Cardiac muscle cell (in vitro differentiated cells and primary cell): ENCODE measurements at regions not wholly inside any gene's neighbourhood (a gene's known extent, or its start where the extent isn't known, plus 50 kb on each side); places are given as distances from the start of the nearest gene placed in this dataset.

ENCODE experiments used
- DNase-seq, 2 donors: peaks; one replicate each; pipeline versions ENCODE4 v3.0.0 to v3.0.0-alpha.2; 2010 to 2017; ENCODE audit warnings: low read depth in 1 of 2, low spot score in 1 of 2
- H3K27ac ChIP-seq: fragments of 200-600 bp; sonication (generic); 2 replicates; pipeline ENCODE4 v1.5.1; 2016
- H3K27me3 ChIP-seq: fragments of 200-600 bp; sonication (generic); 2 replicates; pipeline ENCODE4 v1.6.0; 2016; ENCODE audit warnings: control low read depth
- H3K36me3 ChIP-seq: fragments of 200-600 bp; sonication (generic); 2 replicates; pipeline ENCODE4 v1.5.1; 2016; ENCODE audit warnings: control low read depth
- H3K4me1 ChIP-seq: fragments of 200-600 bp; sonication (generic); 2 replicates; pipeline ENCODE4 v1.8.1; 2017; ENCODE audit warnings: low read depth, mild to moderate bottlenecking, mixed run types
- H3K4me3 ChIP-seq: fragments of 200-600 bp; sonication (generic); 2 replicates; pipeline ENCODE4 v1.5.1; 2016; ENCODE audit warnings: mild to moderate bottlenecking
- H3K9me3 ChIP-seq: fragments of 200-600 bp; sonication (generic); 2 replicates; pipeline ENCODE4 v1.5.1; 2017; ENCODE audit warnings: low read depth, mild to moderate bottlenecking, control low read depth
- CTCF ChIP-seq: IDR thresholded peaks from 2 replicates; pipeline ENCODE4 v1.5.1; 2012; ENCODE audit warnings: low read depth, mild to moderate bottlenecking, low read length

DNA sequence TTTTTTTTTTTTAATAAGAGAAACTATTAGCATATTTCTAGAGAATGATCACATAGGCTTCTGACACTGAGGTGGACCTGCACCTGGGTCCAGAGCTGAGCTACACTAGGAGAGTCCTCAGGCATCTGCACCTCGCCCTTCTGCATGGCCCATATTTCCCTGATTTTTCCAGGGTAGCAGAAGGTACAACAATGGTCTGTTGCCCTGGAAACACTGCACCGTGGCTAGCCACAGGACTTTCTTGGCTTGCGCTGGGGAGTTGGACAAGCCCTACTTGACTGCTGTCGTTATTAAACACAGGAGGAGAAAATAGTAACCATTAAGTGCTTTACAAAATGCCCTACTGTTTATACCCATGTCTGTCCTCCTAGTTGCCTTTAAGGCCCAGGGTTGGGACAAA is 615.7 kb upstream of the MEF2C start:
- H3K9me3 ChIP-seq, result no peaks in the 10 kb centered on the region
- H3K4me1 ChIP-seq, result no peaks in the 10 kb centered on the region
- DNase-seq, result no peak
- H3K27me3 ChIP-seq, result no peaks in the 10 kb centered on the region
- no peaks in the 10 kb centered on the region for H3K36me3 ChIP-seq
- H3K4me3 ChIP-seq, result no peak overlapping the region
- no peak overlapping the region for H3K27ac ChIP-seq
- no peak for TF ChIP-seq CTCF

- no peak for TF ChIP-seq CTCF
- H3K4me3 ChIP-seq, result no peak overlapping the region
- H3K27me3 ChIP-seq, result no peaks in the 10 kb centered on the region
- H3K36me3 ChIP-seq, result no peaks in the 10 kb centered on the region
- H3K27ac ChIP-seq, result no peak overlapping the region
- H3K4me1 ChIP-seq, result no peaks in the 10 kb centered on the region
- DNase-seq, result no peak
- H3K9me3 ChIP-seq, result no peaks in the 10 kb centered on the region
Measured at GRCh38 chr5:89493414-89493813, 610.4 kb upstream of the MEF2C start.

GRCh38 chr5:89484962-89485361 is 602.0 kb upstream of the MEF2C start:
- no peak for DNase-seq
- Histone ChIP-seq H3K4me3 (no peak overlapping the region), H3K27me3 (no peaks in the 10 kb centered on the region), H3K27ac (no peak overlapping the region), H3K36me3 (no peaks in the 10 kb centered on the region), H3K4me1 (no peaks in the 10 kb centered on the region), H3K9me3 (no peaks in the 10 kb centered on the region)
- no peak for TF ChIP-seq CTCF

DNA sequence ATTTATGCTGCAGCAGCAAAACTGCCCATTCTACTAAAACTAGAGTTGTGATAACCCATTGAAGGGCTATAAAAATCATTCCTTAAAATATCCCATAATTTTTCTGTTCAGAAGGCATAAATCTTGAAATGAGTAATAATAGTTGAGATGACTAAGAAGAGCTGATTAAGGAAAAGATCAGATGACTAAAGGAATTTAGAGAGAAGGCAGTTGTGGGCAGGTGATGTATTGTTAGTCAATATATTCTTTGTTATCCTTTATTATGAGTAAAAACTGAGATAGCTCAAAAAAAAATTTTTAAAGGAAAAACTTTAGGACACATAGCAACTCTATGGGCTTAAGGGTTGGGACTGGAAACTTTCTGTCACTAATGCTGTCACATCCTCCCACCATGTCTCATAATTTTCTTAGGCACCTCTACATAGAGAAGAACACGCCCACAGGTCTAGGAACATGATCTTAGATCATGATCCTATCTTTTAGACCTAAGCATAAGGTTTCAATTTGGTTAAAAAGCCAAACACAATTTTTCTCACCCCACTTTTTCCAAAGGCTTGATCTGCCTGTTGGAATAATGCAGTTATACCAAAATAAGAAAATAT is 597.5 kb upstream of the MEF2C start:
- DNase-seq, result no peak
- TF ChIP-seq CTCF, result no peak
- no peaks in the 10 kb centered on the region for H3K9me3 ChIP-seq
- no peaks in the 10 kb centered on the region for H3K36me3 ChIP-seq
- peaks cover 6% of the 10 kb centered on the region for H3K4me1 ChIP-seq
- no peak overlapping the region for H3K27ac ChIP-seq
- H3K27me3 ChIP-seq, result no peaks in the 10 kb centered on the region
- no peak overlapping the region for H3K4me3 ChIP-seq

DNA sequence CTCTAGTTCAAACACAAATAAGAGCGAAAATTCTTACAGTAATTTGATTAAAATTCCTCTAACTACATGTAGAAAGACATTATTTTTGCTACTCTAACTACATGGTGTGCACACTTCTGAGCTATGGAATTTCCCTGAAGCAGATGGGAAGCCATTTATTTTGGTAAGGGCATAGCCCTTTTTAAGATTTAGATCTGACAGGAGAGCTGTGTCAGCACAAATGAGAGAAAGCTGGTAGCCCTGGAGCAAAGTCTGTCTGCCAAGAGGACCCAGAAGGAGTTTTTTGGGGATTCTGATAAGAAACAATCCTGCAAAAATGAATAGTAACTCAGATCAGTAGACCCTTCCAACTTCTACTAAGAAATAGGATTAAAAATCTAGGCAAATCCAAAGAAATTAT is 595.9 kb upstream of the MEF2C start:
- Histone ChIP-seq H3K27me3 (no peaks in the 10 kb centered on the region), H3K27ac (no peak overlapping the region), H3K9me3 (no peaks in the 10 kb centered on the region), H3K4me3 (no peak overlapping the region), H3K36me3 (no peaks in the 10 kb centered on the region), H3K4me1 (peaks cover 6% of the 10 kb centered on the region)
- no peak for DNase-seq
- no peak for TF ChIP-seq CTCF

DNA sequence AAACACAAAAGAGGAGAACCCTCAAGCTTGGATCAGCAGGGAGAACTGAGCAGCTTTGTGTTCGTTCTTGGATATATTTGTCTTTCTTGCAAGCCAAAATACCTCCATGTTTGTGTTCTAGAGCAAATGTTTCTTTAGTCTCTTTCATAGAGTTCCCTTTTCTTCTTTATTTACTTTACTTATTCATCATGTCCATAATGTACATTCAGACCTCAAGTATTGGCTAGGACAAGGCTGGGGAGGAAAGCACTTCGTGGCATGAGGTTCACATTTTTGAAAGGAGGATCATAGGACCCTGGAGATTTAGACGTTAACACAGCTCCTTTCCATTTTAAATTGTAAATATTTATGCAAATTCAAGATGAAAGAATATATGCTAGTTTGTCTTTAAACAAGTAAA is 590.2 kb upstream of the MEF2C start:
- H3K4me1 ChIP-seq, result no peaks in the 10 kb centered on the region
- H3K9me3 ChIP-seq, result no peaks in the 10 kb centered on the region
- no peak for DNase-seq
- H3K36me3 ChIP-seq, result no peaks in the 10 kb centered on the region
- H3K27ac ChIP-seq, result no peak overlapping the region
- TF ChIP-seq CTCF, result no peak
- no peaks in the 10 kb centered on the region for H3K27me3 ChIP-seq
- H3K4me3 ChIP-seq, result no peak overlapping the region
